RWPE2 (cell line): ENCODE measurements at regions not wholly inside any gene's neighbourhood (a gene's known extent, or its start where the extent isn't known, plus 50 kb on each side); places are given as distances from the start of the nearest gene placed in this dataset.

ENCODE experiments used
- ATAC-seq: fragments of 200-7000 bp; cut with Tn5 transposase; 3 replicates; pipeline ENCODE4 v1.9.1; 2021; ENCODE audit warnings: low read depth
- DNase-seq: peaks from one replicate; pipeline ENCODE4 v3.0.0-alpha.2; 2020; ENCODE audit warnings: low spot score
- H3K27ac ChIP-seq: fragments of 450-650 bp; 2 replicates; pipeline ENCODE4 v1.5.1; 2017; ENCODE audit warnings: mild to moderate bottlenecking; ENCODE audit not compliant: poor library complexity, severe bottlenecking
- H3K27me3 ChIP-seq: fragments of 250-450 bp; sonication (Bioruptor Pico); 2 replicates; pipeline ENCODE4 v1.5.1; 2021; ENCODE audit warnings: mild to moderate bottlenecking, moderate library complexity; ENCODE audit not compliant: insufficient read depth, poor library complexity, severe bottlenecking
- H3K36me3 ChIP-seq: fragments of 250-450 bp; sonication (Bioruptor Pico); 2 replicates; pipeline ENCODE4 v1.5.1; 2020; ENCODE audit warnings: low read depth, mild to moderate bottlenecking, moderate library complexity
- H3K4me1 ChIP-seq: fragments of 250-450 bp; sonication (Bioruptor Pico); 2 replicates; pipeline ENCODE4 v1.5.1; 2021; ENCODE audit warnings: mild to moderate bottlenecking, moderate library complexity; ENCODE audit not compliant: insufficient read depth, poor library complexity, severe bottlenecking
- H3K4me3 ChIP-seq: fragments of 250-450 bp; sonication (Bioruptor Pico); 2 replicates; pipeline ENCODE4 v1.5.1; 2021; ENCODE audit warnings: mild to moderate bottlenecking, moderate library complexity; ENCODE audit not compliant: severe bottlenecking
- H3K9me3 ChIP-seq: fragments of 250-450 bp; sonication (Bioruptor Pico); 2 replicates; pipeline ENCODE4 v1.5.1; 2021; ENCODE audit warnings: mild to moderate bottlenecking, moderate library complexity; ENCODE audit not compliant: severe bottlenecking
- TF ChIP-seq, protein P1 (sequence below): fragments of 450-650 bp; IDR thresholded peaks from one replicate; pipeline ENCODE4 v1.5.1; 2017; ENCODE audit warnings: mild to moderate bottlenecking, moderate library complexity; ENCODE audit not compliant: poor library complexity, severe bottlenecking

GRCh38 chr3:3586336-3586735 lies 212.9 kb upstream of the LRRN1 start:
- Histone ChIP-seq H3K9me3 (no peaks in the 10 kb centered on the region), H3K4me1 (no peaks in the 10 kb centered on the region), H3K27ac (no peak overlapping the region), H3K36me3 (no peaks in the 10 kb centered on the region), H3K27me3 (no peaks in the 10 kb centered on the region), H3K4me3 (no peak overlapping the region)
- ATAC-seq (no peak), DNase-seq (no peak)
- TF ChIP-seq, protein P1, sequence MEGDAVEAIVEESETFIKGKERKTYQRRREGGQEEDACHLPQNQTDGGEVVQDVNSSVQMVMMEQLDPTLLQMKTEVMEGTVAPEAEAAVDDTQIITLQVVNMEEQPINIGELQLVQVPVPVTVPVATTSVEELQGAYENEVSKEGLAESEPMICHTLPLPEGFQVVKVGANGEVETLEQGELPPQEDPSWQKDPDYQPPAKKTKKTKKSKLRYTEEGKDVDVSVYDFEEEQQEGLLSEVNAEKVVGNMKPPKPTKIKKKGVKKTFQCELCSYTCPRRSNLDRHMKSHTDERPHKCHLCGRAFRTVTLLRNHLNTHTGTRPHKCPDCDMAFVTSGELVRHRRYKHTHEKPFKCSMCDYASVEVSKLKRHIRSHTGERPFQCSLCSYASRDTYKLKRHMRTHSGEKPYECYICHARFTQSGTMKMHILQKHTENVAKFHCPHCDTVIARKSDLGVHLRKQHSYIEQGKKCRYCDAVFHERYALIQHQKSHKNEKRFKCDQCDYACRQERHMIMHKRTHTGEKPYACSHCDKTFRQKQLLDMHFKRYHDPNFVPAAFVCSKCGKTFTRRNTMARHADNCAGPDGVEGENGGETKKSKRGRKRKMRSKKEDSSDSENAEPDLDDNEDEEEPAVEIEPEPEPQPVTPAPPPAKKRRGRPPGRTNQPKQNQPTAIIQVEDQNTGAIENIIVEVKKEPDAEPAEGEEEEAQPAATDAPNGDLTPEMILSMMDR = no peak

DNA sequence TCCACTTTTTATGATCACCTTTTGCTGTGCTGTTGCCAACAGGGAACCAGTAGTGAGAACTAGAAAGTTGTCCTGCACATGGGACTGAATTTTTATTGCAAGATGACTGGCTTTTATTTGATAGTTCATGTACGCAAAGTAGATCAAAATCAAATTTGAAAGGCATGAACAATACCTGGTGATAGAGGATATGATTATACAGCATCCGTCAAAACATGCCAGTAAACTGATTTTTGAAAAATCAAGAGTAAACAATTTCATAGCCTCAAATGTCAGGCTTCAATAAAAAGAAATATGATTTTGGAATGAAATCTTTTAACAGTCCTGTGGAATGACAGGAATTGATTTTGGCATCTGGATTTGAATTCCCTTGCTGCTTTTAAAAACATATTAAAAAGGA lies 219.6 kb upstream of the LRRN1 start:
- H3K4me3 ChIP-seq = no peak overlapping the region
- no peaks in the 10 kb centered on the region for H3K27me3 ChIP-seq
- H3K4me1 ChIP-seq = no peaks in the 10 kb centered on the region
- DNase-seq = no peak
- TF ChIP-seq, protein P1 = no peak
- no peak for ATAC-seq
- no peaks in the 10 kb centered on the region for H3K9me3 ChIP-seq
- H3K36me3 ChIP-seq = no peaks in the 10 kb centered on the region
- H3K27ac ChIP-seq = no peak overlapping the region

GRCh38 chr3:3578718-3579117 lies 220.5 kb upstream of the LRRN1 start:
- H3K4me1 ChIP-seq = no peaks in the 10 kb centered on the region
- H3K4me3 ChIP-seq = no peak overlapping the region
- TF ChIP-seq, protein P1 = no peak
- no peaks in the 10 kb centered on the region for H3K27me3 ChIP-seq
- no peaks in the 10 kb centered on the region for H3K36me3 ChIP-seq
- H3K27ac ChIP-seq = no peak overlapping the region
- no peaks in the 10 kb centered on the region for H3K9me3 ChIP-seq
- DNase-seq (no peak), ATAC-seq (no peak)

DNA sequence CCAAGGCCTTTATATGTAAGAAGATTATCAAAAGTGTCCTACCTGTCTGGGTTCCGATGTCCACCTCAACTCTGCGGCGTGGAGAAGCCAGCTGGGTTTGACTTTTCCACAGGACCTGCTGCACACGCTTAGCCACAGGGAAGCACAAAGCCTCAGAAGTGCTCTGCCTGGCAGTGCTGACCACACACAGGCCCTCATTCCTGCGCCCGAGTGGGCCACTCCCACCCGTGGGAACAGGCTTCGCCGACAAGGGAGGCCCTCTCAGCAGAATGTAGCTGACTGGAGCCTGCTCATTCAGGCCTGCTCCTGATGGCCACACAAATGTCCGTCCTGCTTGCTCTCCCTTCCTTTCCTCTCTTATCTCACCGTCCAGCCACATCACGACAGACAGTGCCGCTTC lies 221.4 kb upstream of the LRRN1 start:
- no peak overlapping the region for H3K4me3 ChIP-seq
- H3K4me1 ChIP-seq = no peaks in the 10 kb centered on the region
- no peaks in the 10 kb centered on the region for H3K27me3 ChIP-seq
- TF ChIP-seq, protein P1 = no peak
- no peaks in the 10 kb centered on the region for H3K9me3 ChIP-seq
- no peak for DNase-seq
- no peak for ATAC-seq
- H3K27ac ChIP-seq = no peak overlapping the region
- H3K36me3 ChIP-seq = no peaks in the 10 kb centered on the region

GRCh38 chr3:3573341-3573740 lies 225.9 kb upstream of the LRRN1 start:
- H3K27ac ChIP-seq = no peak overlapping the region
- no peaks in the 10 kb centered on the region for H3K27me3 ChIP-seq
- ATAC-seq (no peak), DNase-seq (no peak)
- no peaks in the 10 kb centered on the region for H3K4me1 ChIP-seq
- H3K9me3 ChIP-seq = no peaks in the 10 kb centered on the region
- no peaks in the 10 kb centered on the region for H3K36me3 ChIP-seq
- H3K4me3 ChIP-seq = no peak overlapping the region
- TF ChIP-seq, protein P1 = no peak
